Progenitor cell of endocrine pancreas (in vitro differentiated cells): ENCODE measurements at regions not wholly inside any gene's neighbourhood (a gene's known extent, or its start where the extent isn't known, plus 50 kb on each side); places are given as distances from the start of the nearest gene placed in this dataset.

Experiments used
- DNase-seq: peaks from one replicate; pipeline ENCODE4 v3.0.0; 2021; ENCODE audit warnings: low spot score; ENCODE audit not compliant: unreplicated experiment
- H3K27ac Mint-ChIP-seq: 2 replicates; pipeline ENCODE4 v1.8.0; 2021; ENCODE audit warnings: mild to moderate bottlenecking, moderate library complexity, mixed read lengths
- H3K27me3 Mint-ChIP-seq: 2 replicates; pipeline ENCODE4 v1.8.0; 2021; ENCODE audit warnings: mixed read lengths
- H3K36me3 Mint-ChIP-seq: 2 replicates; pipeline ENCODE4 v1.8.0; 2022; ENCODE audit warnings: mixed read lengths; ENCODE audit not compliant: insufficient read depth
- H3K4me1 Mint-ChIP-seq: 2 replicates; pipeline ENCODE4 v1.8.0; 2021; ENCODE audit warnings: low read depth, mixed read lengths
- H3K4me3 Mint-ChIP-seq: 2 replicates; pipeline ENCODE4 v1.8.0; 2021; ENCODE audit warnings: low read depth, mild to moderate bottlenecking, moderate library complexity, mixed read lengths
- H3K9me3 Mint-ChIP-seq: 2 replicates; pipeline ENCODE4 v1.8.0; 2021; ENCODE audit warnings: low read depth, mixed read lengths
- TF ChIP-seq, protein P1 (sequence below): fragments of 200-600 bp; sonication (generic); IDR thresholded peaks from one replicate; pipeline ENCODE4 v1.5.0; 2021; ENCODE audit warnings: antibody characterized with exemption, mild to moderate bottlenecking; ENCODE audit not compliant: unreplicated experiment

DNA sequence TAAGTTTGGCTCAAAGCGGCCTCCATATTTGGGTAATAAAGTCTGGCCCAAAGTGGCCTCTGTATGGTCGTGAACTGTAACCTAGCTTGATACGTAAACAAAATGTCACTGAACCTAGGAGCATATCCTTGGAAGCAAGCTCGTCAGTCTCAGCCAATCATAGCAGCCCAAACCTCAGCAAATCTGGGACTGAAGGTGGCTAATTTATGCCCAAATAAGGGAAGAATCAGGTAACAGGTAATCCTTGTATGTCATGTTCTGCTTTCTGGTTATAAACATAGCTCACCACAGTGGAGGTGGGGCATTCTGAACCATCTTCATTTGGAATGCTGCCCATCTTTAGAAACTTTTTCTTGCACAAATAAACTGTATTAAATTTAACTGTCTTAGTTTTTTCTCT, 281.1 kb downstream of the TTLL7 start:
- Mint-ChIP-seq H3K27ac (no peak overlapping the region), H3K4me1 (peaks cover 7% of the 10 kb centered on the region), H3K36me3 (no peaks in the 10 kb centered on the region), H3K27me3 (no peaks in the 10 kb centered on the region), H3K9me3 (peaks cover under 1% of the 10 kb centered on the region), H3K4me3 (no peak overlapping the region)
- no peak for DNase-seq
- TF ChIP-seq, protein P1, sequence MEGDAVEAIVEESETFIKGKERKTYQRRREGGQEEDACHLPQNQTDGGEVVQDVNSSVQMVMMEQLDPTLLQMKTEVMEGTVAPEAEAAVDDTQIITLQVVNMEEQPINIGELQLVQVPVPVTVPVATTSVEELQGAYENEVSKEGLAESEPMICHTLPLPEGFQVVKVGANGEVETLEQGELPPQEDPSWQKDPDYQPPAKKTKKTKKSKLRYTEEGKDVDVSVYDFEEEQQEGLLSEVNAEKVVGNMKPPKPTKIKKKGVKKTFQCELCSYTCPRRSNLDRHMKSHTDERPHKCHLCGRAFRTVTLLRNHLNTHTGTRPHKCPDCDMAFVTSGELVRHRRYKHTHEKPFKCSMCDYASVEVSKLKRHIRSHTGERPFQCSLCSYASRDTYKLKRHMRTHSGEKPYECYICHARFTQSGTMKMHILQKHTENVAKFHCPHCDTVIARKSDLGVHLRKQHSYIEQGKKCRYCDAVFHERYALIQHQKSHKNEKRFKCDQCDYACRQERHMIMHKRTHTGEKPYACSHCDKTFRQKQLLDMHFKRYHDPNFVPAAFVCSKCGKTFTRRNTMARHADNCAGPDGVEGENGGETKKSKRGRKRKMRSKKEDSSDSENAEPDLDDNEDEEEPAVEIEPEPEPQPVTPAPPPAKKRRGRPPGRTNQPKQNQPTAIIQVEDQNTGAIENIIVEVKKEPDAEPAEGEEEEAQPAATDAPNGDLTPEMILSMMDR = no peak

DNA sequence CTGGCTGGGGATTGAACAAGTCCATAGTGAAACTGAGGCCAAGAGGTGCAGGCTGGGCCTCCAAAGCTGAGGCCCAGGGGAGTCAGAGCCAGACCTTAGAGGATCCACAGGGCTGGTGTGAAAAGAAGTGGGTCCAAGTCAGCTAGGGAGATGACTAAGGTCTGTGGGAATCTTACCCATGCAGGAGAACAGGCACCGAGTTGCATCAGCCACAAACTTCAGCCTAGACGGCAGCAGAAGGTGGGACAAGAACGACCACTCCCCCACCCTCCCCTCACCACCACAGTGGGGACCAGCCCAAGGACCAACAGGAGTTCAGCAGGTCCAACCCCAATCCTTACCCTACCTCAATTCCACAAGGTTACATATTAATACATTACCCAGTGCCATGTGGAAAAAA, 282.3 kb downstream of the TTLL7 start:
- H3K4me3 Mint-ChIP-seq = no peak overlapping the region

DNA sequence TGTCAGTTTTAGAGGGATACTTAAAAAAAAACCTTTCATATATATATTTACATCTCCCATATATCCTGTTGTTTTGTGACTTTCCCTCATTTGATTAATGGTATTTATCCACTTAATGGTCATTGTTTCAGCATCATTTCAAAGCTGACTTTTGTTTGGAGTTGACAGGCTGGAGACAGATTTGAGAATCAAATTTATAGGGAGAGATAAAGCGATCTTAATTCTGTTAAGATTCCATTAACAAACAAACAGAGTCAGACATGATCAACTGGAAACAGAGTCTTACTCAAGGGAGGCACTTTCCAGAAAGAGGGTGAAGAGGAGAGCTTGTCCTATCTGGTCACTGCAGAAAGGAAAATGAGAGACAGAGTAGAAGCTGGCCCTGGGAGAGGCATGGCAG, 283.4 kb downstream of the TTLL7 start:
- DNase-seq = no peak
- TF ChIP-seq, protein P1 = no peak
- Mint-ChIP-seq H3K9me3 (peaks cover 3% of the 10 kb centered on the region), H3K36me3 (no peaks in the 10 kb centered on the region), H3K4me3 (no peak overlapping the region), H3K4me1 (peaks cover 7% of the 10 kb centered on the region), H3K27me3 (no peaks in the 10 kb centered on the region), H3K27ac (peak overlapping the region; percentile 54)

More for the DNA sequence above, 282.3 kb downstream of the TTLL7 start:
- Mint-ChIP-seq H3K36me3 (no peaks in the 10 kb centered on the region), H3K27me3 (no peaks in the 10 kb centered on the region), H3K9me3 (peaks cover 3% of the 10 kb centered on the region), H3K4me1 (peaks cover 7% of the 10 kb centered on the region), H3K27ac (no peak overlapping the region)
- DNase-seq = no peak
- TF ChIP-seq, protein P1 = no peak

DNA sequence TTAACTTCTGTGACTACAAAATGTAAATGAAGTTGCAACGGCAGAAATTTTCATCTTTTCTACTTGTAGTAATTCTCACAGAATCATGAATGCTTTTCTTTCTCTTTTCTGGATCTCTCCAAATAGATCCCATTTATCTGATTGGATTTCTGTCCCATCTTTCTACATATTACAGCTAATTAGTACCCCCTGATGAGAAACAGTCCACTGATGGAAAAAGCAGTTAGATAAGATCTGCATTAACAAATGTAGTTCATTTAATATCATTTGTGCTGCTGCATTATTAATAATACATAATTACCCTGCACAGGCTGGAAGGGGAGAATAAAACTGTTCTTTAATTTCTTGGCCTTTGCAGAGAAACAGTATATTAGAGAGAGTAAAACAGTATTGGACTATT, 289.3 kb downstream of the TTLL7 start:
- no peak overlapping the region for H3K27ac Mint-ChIP-seq

DNA sequence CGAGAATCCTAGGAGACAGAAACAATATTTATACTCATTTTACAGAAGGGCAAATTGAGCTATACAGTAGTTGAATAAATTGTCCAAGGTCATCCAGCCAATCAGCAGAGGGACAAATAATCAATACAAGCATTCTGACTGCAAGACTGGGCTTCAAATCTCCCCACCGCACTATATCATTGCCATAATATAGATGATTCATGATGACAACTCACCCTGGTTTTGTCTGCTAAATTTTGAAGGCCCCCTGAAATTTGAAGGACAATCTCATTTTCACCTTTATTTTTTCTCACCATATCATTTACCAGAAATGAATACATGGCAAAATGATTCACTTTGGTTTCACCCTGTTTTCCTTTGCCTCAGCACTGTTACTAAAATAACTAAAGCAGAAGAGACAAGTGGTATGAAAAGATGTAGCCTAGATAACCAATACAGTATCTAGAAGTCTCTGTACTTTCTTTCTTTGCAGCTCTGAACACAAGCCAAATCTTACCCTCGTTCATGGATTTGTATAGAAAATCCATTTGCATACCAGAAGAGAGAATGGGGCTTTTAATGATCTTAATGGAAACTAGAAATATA, 292.5 kb downstream of the TTLL7 start:
- no peaks in the 10 kb centered on the region for H3K27me3 Mint-ChIP-seq
- TF ChIP-seq, protein P1 = no peak
- no peak overlapping the region for H3K4me3 Mint-ChIP-seq
- DNase-seq = no peak
- H3K9me3 Mint-ChIP-seq = no peaks in the 10 kb centered on the region
- no peak overlapping the region for H3K27ac Mint-ChIP-seq
- H3K4me1 Mint-ChIP-seq = peaks cover 20% of the 10 kb centered on the region
- no peaks in the 10 kb centered on the region for H3K36me3 Mint-ChIP-seq

More for the DNA sequence above, 289.3 kb downstream of the TTLL7 start:
- Mint-ChIP-seq H3K4me3 (no peak overlapping the region), H3K4me1 (peaks cover 3% of the 10 kb centered on the region), H3K27me3 (no peaks in the 10 kb centered on the region), H3K36me3 (no peaks in the 10 kb centered on the region), H3K9me3 (peaks cover 3% of the 10 kb centered on the region)
- TF ChIP-seq, protein P1 = no peak
- DNase-seq = no peak
